GM12878 (cell line): ENCODE measurements at regions not wholly inside any gene's neighbourhood (a gene's known extent, or its start where the extent isn't known, plus 50 kb on each side); places are given as distances from the start of the nearest gene placed in this dataset.

ENCODE experiments used
- ATF7 ChIP-seq: fragments of 450-650 bp; IDR thresholded peaks from 2 replicates; pipeline ENCODE4 v1.6.1; 2016; ENCODE audit warnings: low read depth, mild to moderate bottlenecking
- CTCF ChIP-seq, 3 experiments: IDR thresholded peaks in 2 of 3; conservative IDR thresholded peaks in 1 of 3; 2 replicates each; pipeline ENCODE4 v1.5.1; 2011; ENCODE audit warnings: low read depth in 3 of 3, low read length in 3 of 3, mild to moderate bottlenecking in 3 of 3, control low read depth in 2 of 3, moderate library complexity in 2 of 3, inconsistent platforms in 1 of 3, mixed read lengths in 1 of 3; ENCODE audit not compliant: control insufficient read depth in 2 of 3, insufficient read depth in 1 of 3; ENCODE audit errors: extremely low read depth in 1 of 3
- EZH2 ChIP-seq: IDR thresholded peaks from 2 replicates; pipeline ENCODE4 v1.6.1; 2012; ENCODE audit warnings: low read depth, mild to moderate bottlenecking, control low read depth, inconsistent platforms, low read length, borderline replicate concordance; ENCODE audit not compliant: control insufficient read depth
- NR2F1 ChIP-seq: fragments of 450-650 bp; conservative IDR thresholded peaks from 2 replicates; pipeline ENCODE4 v1.6.1; 2017; ENCODE audit warnings: mild to moderate bottlenecking
- POLR2A ChIP-seq: IDR thresholded peaks from 2 replicates; pipeline ENCODE4 v1.6.1; 2011; ENCODE audit warnings: low read depth, mild to moderate bottlenecking, low read length
- RAD21 ChIP-seq: IDR thresholded peaks from 2 replicates; pipeline ENCODE4 v1.6.1; 2011; ENCODE audit warnings: mild to moderate bottlenecking, low read depth, low read length, moderate library complexity; ENCODE audit not compliant: insufficient read depth
- YY1 ChIP-seq: IDR thresholded peaks from 2 replicates; pipeline ENCODE4 v1.6.1; 2011; ENCODE audit warnings: low read depth, mild to moderate bottlenecking, low read length

DNA sequence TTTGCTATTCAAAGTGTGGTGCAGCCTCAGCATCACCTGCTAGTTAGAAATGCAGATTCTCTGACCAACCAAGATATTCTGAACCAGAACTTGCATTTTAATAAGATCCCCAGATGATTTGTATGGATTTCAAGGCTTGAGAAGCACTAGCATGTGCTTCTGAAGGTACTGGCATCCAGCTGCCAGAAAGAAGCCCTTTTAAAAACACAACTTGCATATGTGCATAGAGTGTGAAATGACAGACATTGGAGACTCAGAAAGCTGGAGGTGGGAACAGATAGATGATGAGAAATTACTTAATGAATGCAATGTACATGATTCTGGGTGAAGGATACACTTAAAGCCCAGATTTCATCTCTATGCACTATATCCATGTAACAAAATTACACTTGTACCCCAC, 409.3 kb upstream of the SPTLC3 start:
- TF ChIP-seq POLR2A (no peak), CTCF (IDR thresholded peaks at IDR 0.05 in 2 of 3, conservative IDR thresholded peaks at IDR 0.05 in 1 of 3; ENCODE audit: control insufficient read depth in 2 of 3, extremely low read depth in 1 of 3, insufficient read depth in 1 of 3, low read depth in 3 of 3, low read length in 3 of 3) (no peak), RAD21 (no peak), ATF7 (no peak), YY1 (no peak), NR2F1 (no peak), EZH2 (no peak)
